Spleen (tissue), 7 donors: ENCODE measurements at regions not wholly inside any gene's neighbourhood (a gene's known extent, or its start where the extent isn't known, plus 50 kb on each side); places are given as distances from the start of the nearest gene placed in this dataset.

Experiments used
- POLR2A ChIP-seq, 3 donors: fragments of 450-650 bp; IDR thresholded peaks; one replicate each; pipeline ENCODE4 v1.5.1; 2017; ENCODE audit warnings: antibody characterized with exemption in 3 of 3, mild to moderate bottlenecking in 1 of 3
- TF ChIP-seq, protein P1 (sequence below), 11 experiments: fragments of 200-600 bp in 7 of 11; fragments of 450-650 bp in 4 of 11; sonication (generic) in 4 of 11; IDR thresholded peaks in 8 of 11; conservative IDR thresholded peaks in 3 of 11; 1 replicate in 7 of 11; 2 replicates in 4 of 11; pipeline versions ENCODE4 v1.4.0 to v1.8.0; 2016 to 2021; ENCODE audit warnings: antibody characterized with exemption in 11 of 11, inconsistent platforms in 4 of 11, mild to moderate bottlenecking in 1 of 11
- donor health status: DM: no; HTN: no; CAD: no; lungs with moderate emphysema.
- donor health status: DM: no; HTN: no; CAD: no.
- donor health status: DM: no; HTN: no; CAD: no.

DNA sequence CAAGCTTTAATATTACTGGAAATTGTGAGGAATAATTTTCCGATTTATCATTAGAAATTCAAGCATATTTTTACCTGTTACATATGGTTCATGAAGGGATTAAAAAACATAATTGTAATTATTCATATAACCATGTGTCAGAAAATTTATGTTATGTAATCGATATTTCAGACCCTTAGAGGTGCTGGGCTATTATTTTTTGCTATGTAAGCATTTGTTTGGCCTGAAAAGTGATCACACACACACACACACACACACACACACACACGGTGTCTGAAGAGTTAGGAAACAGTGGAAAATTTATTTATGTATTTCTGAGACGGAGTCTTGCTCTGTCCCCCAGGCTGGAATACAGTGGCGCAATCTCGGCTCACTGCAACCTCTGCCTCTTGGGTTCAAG lies 375.5 kb downstream of the PTH2R start:
- no peak for TF ChIP-seq POLR2A (IDR thresholded peaks at IDR 0.05)
- TF ChIP-seq, protein P1, sequence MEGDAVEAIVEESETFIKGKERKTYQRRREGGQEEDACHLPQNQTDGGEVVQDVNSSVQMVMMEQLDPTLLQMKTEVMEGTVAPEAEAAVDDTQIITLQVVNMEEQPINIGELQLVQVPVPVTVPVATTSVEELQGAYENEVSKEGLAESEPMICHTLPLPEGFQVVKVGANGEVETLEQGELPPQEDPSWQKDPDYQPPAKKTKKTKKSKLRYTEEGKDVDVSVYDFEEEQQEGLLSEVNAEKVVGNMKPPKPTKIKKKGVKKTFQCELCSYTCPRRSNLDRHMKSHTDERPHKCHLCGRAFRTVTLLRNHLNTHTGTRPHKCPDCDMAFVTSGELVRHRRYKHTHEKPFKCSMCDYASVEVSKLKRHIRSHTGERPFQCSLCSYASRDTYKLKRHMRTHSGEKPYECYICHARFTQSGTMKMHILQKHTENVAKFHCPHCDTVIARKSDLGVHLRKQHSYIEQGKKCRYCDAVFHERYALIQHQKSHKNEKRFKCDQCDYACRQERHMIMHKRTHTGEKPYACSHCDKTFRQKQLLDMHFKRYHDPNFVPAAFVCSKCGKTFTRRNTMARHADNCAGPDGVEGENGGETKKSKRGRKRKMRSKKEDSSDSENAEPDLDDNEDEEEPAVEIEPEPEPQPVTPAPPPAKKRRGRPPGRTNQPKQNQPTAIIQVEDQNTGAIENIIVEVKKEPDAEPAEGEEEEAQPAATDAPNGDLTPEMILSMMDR (IDR thresholded peaks at IDR 0.05 in 8 of 11, conservative IDR thresholded peaks at IDR 0.05 in 3 of 11): no peak
